Upper lobe of right lung (tissue), 1 donor: ENCODE measurements at regions not wholly inside any gene's neighbourhood (a gene's known extent, or its start where the extent isn't known, plus 50 kb on each side); places are given as distances from the start of the nearest gene placed in this dataset.

ENCODE experiments used
- ATAC-seq: fragments of 200-7000 bp; cut with Tn5 transposase; one replicate; pipeline ENCODE4 v1.9.1; 2020; ENCODE audit warnings: mild to moderate bottlenecking, moderate library complexity
- DNase-seq: peaks from one replicate; pipeline ENCODE4 v3.0.0-alpha.2; 2020
- H3K27ac ChIP-seq: fragments of 200-600 bp; one replicate; pipeline ENCODE4 v1.8.0; 2022
- H3K27me3 ChIP-seq: fragments of 200-600 bp; one replicate; pipeline ENCODE4 v1.8.0; 2022; ENCODE audit warnings: mild to moderate bottlenecking
- H3K36me3 ChIP-seq: fragments of 200-600 bp; one replicate; pipeline ENCODE4 v1.8.0; 2022
- H3K4me1 ChIP-seq: fragments of 200-600 bp; one replicate; pipeline ENCODE4 v1.8.0; 2022
- H3K4me3 ChIP-seq: fragments of 200-600 bp; one replicate; pipeline ENCODE4 v1.8.0; 2022; ENCODE audit warnings: mild to moderate bottlenecking
- H3K9me3 ChIP-seq: fragments of 200-600 bp; one replicate; pipeline ENCODE4 v1.8.0; 2022
- CTCF ChIP-seq: fragments of 200-600 bp; IDR thresholded peaks from one replicate; pipeline ENCODE4 v1.8.0; 2022; ENCODE audit warnings: antibody characterized with exemption
- intact Hi-C: fragments of 100-400 bp; cut with DNase I; formaldehyde crosslinking; loops from one replicate; pipeline ENCODE4 v1.11.0; 2022
- donor health status: DM: no; HTN: yes; CAD: no; lungs with severe emphysema.

GRCh38 chr9:118871531-118871930 lies 497.7 kb downstream of the BRINP1 start:
- DNase-seq: no peak
- TF ChIP-seq CTCF: no peak
- Histone ChIP-seq H3K36me3 (no peaks in the 10 kb centered on the region), H3K27me3 (no peaks in the 10 kb centered on the region), H3K4me3 (no peak overlapping the region), H3K4me1 (no peaks in the 10 kb centered on the region), H3K9me3 (no peaks in the 10 kb centered on the region), H3K27ac (no peak overlapping the region)
- no peak for ATAC-seq
- intact Hi-C loops: no loop called here

GRCh38 chr9:118882684-118883083 lies 486.6 kb downstream of the BRINP1 start:
- no peak for TF ChIP-seq CTCF
- no peak overlapping the region for H3K27ac ChIP-seq
- no peak overlapping the region for H3K4me3 ChIP-seq
- H3K36me3 ChIP-seq: no peaks in the 10 kb centered on the region
- no peak for ATAC-seq
- DNase-seq: no peak
- no peaks in the 10 kb centered on the region for H3K27me3 ChIP-seq
- no peaks in the 10 kb centered on the region for H3K4me1 ChIP-seq
- intact Hi-C loops: no loop called here
- no peaks in the 10 kb centered on the region for H3K9me3 ChIP-seq

GRCh38 chr9:118883411-118883810 lies 485.8 kb downstream of the BRINP1 start:
- no peak for ATAC-seq
- H3K4me1 ChIP-seq: no peaks in the 10 kb centered on the region
- H3K9me3 ChIP-seq: no peaks in the 10 kb centered on the region
- no peak overlapping the region for H3K27ac ChIP-seq
- no peak overlapping the region for H3K4me3 ChIP-seq
- DNase-seq: no peak
- no peaks in the 10 kb centered on the region for H3K27me3 ChIP-seq
- no peaks in the 10 kb centered on the region for H3K36me3 ChIP-seq
- intact Hi-C loops: no loop called here
- TF ChIP-seq CTCF: no peak

GRCh38 chr9:118891213-118891612 lies 478.0 kb downstream of the BRINP1 start:
- DNase-seq (no peak), ATAC-seq (no peak)
- Histone ChIP-seq H3K36me3 (no peaks in the 10 kb centered on the region), H3K9me3 (no peaks in the 10 kb centered on the region), H3K27me3 (no peaks in the 10 kb centered on the region), H3K4me3 (no peak overlapping the region), H3K27ac (no peak overlapping the region), H3K4me1 (no peaks in the 10 kb centered on the region)
- intact Hi-C loops: no loop called here
- no peak for TF ChIP-seq CTCF

GRCh38 chr9:118896324-118897000 lies 472.8 kb downstream of the BRINP1 start:
- no peak overlapping the region for H3K27ac ChIP-seq
- ATAC-seq: no peak
- H3K27me3 ChIP-seq: no peaks in the 10 kb centered on the region
- H3K4me3 ChIP-seq: no peak overlapping the region
- no peaks in the 10 kb centered on the region for H3K9me3 ChIP-seq
- no peak for TF ChIP-seq CTCF
- no peaks in the 10 kb centered on the region for H3K4me1 ChIP-seq
- intact Hi-C loops: no loop called here
- no peak for DNase-seq
- no peaks in the 10 kb centered on the region for H3K36me3 ChIP-seq

- Histone ChIP-seq H3K4me3 (no peak overlapping the region), H3K9me3 (no peaks in the 10 kb centered on the region), H3K27ac (no peak overlapping the region), H3K27me3 (no peaks in the 10 kb centered on the region), H3K36me3 (no peaks in the 10 kb centered on the region), H3K4me1 (no peaks in the 10 kb centered on the region)
- intact Hi-C loops: no loop called here
- no peak for ATAC-seq
- DNase-seq: no peak
- no peak for TF ChIP-seq CTCF
These were observed 451.1 kb downstream of the BRINP1 start for GRCh38 chr9:118918180-118918579.
